K562 (cell line): ENCODE measurements at regions not wholly inside any gene's neighbourhood (a gene's known extent, or its start where the extent isn't known, plus 50 kb on each side); places are given as distances from the start of the nearest gene placed in this dataset.

Experiments
- BRCA1 ChIP-seq, 2 experiments: fragments of 450-650 bp in 1 of 2; sonication (generic) in 1 of 2; formaldehyde crosslinking in 1 of 2; IDR thresholded peaks; 2 replicates each; pipeline versions ENCODE4 v1.5.0 to v1.6.1; 2017 to 2020; ENCODE audit warnings: mild to moderate bottlenecking in 1 of 2, missing genetic modification reagents in 1 of 2
- MTF1 ChIP-seq: fragments of 250-450 bp; sonication (Bioruptor Pico); IDR thresholded peaks from 2 replicates; pipeline ENCODE4 v1.9.0; 2021; ENCODE audit warnings: moderate library complexity, mild to moderate bottlenecking, inconsistent platforms, borderline replicate concordance
- POLR2A ChIP-seq: fragments of 450-650 bp; conservative IDR thresholded peaks from 2 replicates; pipeline ENCODE4 v1.6.1; 2016

- no peak for TF ChIP-seq MTF1 (CRISPR knock-in tag)
- TF ChIP-seq BRCA1 (IDR thresholded peaks at IDR 0.05) = no peak
- TF ChIP-seq BRCA1 (CRISPR knock-in tag; IDR thresholded peaks at IDR 0.05) = no peak
- no peak for TF ChIP-seq POLR2A
These were observed 154.6 kb upstream of the GHR start for GRCh38 chr5:42268630-42269029.
